ENCODE measurements at regions not wholly inside any gene's neighbourhood (a gene's known extent, or its start where the extent isn't known, plus 50 kb on each side); places are given as distances from the start of the nearest gene placed in this dataset.

GRCh38 chr18:31261792-31262582, 56.0 kb upstream of the DSG1 start:
- no peaks in the 10 kb centered on the region for H3K9me3 ChIP-seq (ENCODE audit: control insufficient read depth in 2 of 3, insufficient read depth in 1 of 3, low read length in 3 of 3)
- intact Hi-C loops (cut with DNase I): no loop called here
- no peak for TF ChIP-seq CTCF (IDR thresholded peaks at IDR 0.05; ENCODE audit: borderline replicate concordance, extremely low read depth, insufficient read depth)
- no peak overlapping the region for H3K9ac ChIP-seq (ENCODE audit: low read length in 3 of 3)
- FAIRE-seq (no peak), DNase-seq (peak in 1 of 5 donors; percentile 51)
- H3K4me1 ChIP-seq (ENCODE audit: control insufficient read depth in 2 of 3, insufficient read depth in 2 of 3, low read depth in 1 of 3, low read length in 3 of 3): no peaks in the 10 kb centered on the region
- H3K4me3 ChIP-seq (ENCODE audit: low read length in 3 of 3): no peak overlapping the region
- no peak overlapping the region for H3K27ac ChIP-seq (ENCODE audit: low read depth in 2 of 2, low read length in 2 of 2)
- no peaks in the 10 kb centered on the region for H3K36me3 ChIP-seq (ENCODE audit: control insufficient read depth in 2 of 3, insufficient read depth in 3 of 3, low read length in 3 of 3)
- no peaks in the 10 kb centered on the region for H3K27me3 ChIP-seq (ENCODE audit: control insufficient read depth, insufficient read depth, low read length)

GRCh38 chr18:31267823-31268481, 50.0 kb upstream of the DSG1 start:
- Histone ChIP-seq H3K4me3 (ENCODE audit: low read length in 3 of 3) (no peak overlapping the region), H3K9ac (ENCODE audit: low read length in 3 of 3) (no peak overlapping the region), H3K4me1 (ENCODE audit: control insufficient read depth in 2 of 3, insufficient read depth in 2 of 3, low read depth in 1 of 3, low read length in 3 of 3) (no peaks in the 10 kb centered on the region), H3K36me3 (ENCODE audit: control insufficient read depth in 2 of 3, insufficient read depth in 3 of 3, low read length in 3 of 3) (no peaks in the 10 kb centered on the region), H3K9me3 (ENCODE audit: control insufficient read depth in 2 of 3, insufficient read depth in 1 of 3, low read length in 3 of 3) (no peaks in the 10 kb centered on the region), H3K27me3 (ENCODE audit: control insufficient read depth, insufficient read depth, low read length) (no peaks in the 10 kb centered on the region), H3K27ac (ENCODE audit: low read depth in 2 of 2, low read length in 2 of 2) (no peak overlapping the region)
- FAIRE-seq (no peak), DNase-seq (no peak)
- no peak for TF ChIP-seq CTCF (IDR thresholded peaks at IDR 0.05; ENCODE audit: borderline replicate concordance, extremely low read depth, insufficient read depth)
- intact Hi-C loops (cut with DNase I): no loop called here

All from kidney (tissue), 13 donors.